Esophagus squamous epithelium (tissue), 4 donors: ENCODE measurements at regions not wholly inside any gene's neighbourhood (a gene's known extent, or its start where the extent isn't known, plus 50 kb on each side); places are given as distances from the start of the nearest gene placed in this dataset.

Experiments
- POLR2A ChIP-seq, 4 donors: fragments of 450-650 bp; IDR thresholded peaks; one replicate each; pipeline ENCODE4 v1.6.1; 2017; ENCODE audit warnings: antibody characterized with exemption in 4 of 4, mild to moderate bottlenecking in 4 of 4, moderate library complexity in 3 of 4
- TF ChIP-seq, protein P1 (sequence below), 6 experiments: fragments of 450-650 bp in 4 of 6; fragments of 200-600 bp in 2 of 6; sonication (generic) in 2 of 6; IDR thresholded peaks; one replicate each; pipeline ENCODE4 v1.5.1; 2016 to 2019; ENCODE audit warnings: antibody characterized with exemption in 6 of 6, mild to moderate bottlenecking in 4 of 6, moderate library complexity in 4 of 6

DNA sequence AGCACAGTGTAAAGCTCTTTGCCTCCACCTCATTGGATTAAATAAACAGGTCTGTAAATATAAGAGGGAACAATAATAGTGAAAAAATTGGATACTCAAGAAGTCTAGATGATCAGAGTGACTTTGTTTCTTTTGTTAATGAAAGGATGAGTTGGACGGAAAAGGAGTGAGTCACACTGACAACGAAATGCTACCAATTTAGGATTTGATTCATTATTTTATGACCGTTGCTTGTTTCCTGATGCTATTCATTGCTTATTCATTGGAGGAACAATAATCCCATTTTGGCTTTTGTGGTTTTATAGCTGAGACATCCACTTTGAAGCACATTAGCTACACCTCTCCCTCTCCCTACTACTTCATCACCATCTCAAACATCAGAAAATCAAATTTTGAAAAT, 74.4 kb upstream of the DYNLT3 start:
- no peak for TF ChIP-seq POLR2A (IDR thresholded peaks at IDR 0.05)
- TF ChIP-seq, protein P1, sequence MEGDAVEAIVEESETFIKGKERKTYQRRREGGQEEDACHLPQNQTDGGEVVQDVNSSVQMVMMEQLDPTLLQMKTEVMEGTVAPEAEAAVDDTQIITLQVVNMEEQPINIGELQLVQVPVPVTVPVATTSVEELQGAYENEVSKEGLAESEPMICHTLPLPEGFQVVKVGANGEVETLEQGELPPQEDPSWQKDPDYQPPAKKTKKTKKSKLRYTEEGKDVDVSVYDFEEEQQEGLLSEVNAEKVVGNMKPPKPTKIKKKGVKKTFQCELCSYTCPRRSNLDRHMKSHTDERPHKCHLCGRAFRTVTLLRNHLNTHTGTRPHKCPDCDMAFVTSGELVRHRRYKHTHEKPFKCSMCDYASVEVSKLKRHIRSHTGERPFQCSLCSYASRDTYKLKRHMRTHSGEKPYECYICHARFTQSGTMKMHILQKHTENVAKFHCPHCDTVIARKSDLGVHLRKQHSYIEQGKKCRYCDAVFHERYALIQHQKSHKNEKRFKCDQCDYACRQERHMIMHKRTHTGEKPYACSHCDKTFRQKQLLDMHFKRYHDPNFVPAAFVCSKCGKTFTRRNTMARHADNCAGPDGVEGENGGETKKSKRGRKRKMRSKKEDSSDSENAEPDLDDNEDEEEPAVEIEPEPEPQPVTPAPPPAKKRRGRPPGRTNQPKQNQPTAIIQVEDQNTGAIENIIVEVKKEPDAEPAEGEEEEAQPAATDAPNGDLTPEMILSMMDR (IDR thresholded peaks at IDR 0.05): no peak
